PFSK-1 (cell line): ENCODE measurements at regions not wholly inside any gene's neighbourhood (a gene's known extent, or its start where the extent isn't known, plus 50 kb on each side); places are given as distances from the start of the nearest gene placed in this dataset.

ENCODE experiments used
- FOXP2 ChIP-seq: optimal IDR thresholded peaks from 2 replicates; pipeline ENCODE3; 2011; ENCODE audit warnings: borderline replicate concordance, control low read depth, inconsistent platforms; ENCODE audit not compliant: insufficient read depth; ENCODE audit errors: extremely low read length, extremely low read depth
- POLR2AphosphoS5 ChIP-seq: IDR thresholded peaks from 2 replicates; pipeline ENCODE4 v1.6.1; 2012; ENCODE audit warnings: low read depth, mild to moderate bottlenecking, control low read depth, low read length, moderate library complexity
- REST ChIP-seq, 2 experiments: IDR thresholded peaks; 2 replicates each; pipeline versions ENCODE4 v1.6.1 to v1.8.0; 2011 to 2012; ENCODE audit warnings: low read depth in 2 of 2, low read length in 2 of 2, control low read depth in 1 of 2, inconsistent platforms in 1 of 2, mild to moderate bottlenecking in 1 of 2, moderate library complexity in 1 of 2; ENCODE audit not compliant: insufficient read depth in 1 of 2
- SIN3A ChIP-seq: IDR thresholded peaks from 2 replicates; pipeline ENCODE4 v1.6.1; 2012; ENCODE audit warnings: mild to moderate bottlenecking, low read length, moderate library complexity, borderline replicate concordance; ENCODE audit not compliant: insufficient read depth
- TAF1 ChIP-seq: IDR thresholded peaks from 2 replicates; pipeline ENCODE4 v1.6.1; 2012; ENCODE audit warnings: low read length, control low read depth, borderline replicate concordance; ENCODE audit not compliant: insufficient read depth

- no peak for TF ChIP-seq SIN3A
- no peak for TF ChIP-seq TAF1
- TF ChIP-seq REST (IDR thresholded peaks at IDR 0.05; ENCODE audit: insufficient read depth in 1 of 2, low read depth in 2 of 2, low read length in 2 of 2) = no peak
- no peak for TF ChIP-seq POLR2AphosphoS5
- no peak for TF ChIP-seq FOXP2
Observed at GRCh38 chr17:69773081-69773480, 301.9 kb upstream of the KCNJ16 start.

GRCh38 chr17:69779378-69780214 is 295.4 kb upstream of the KCNJ16 start:
- no peak for TF ChIP-seq REST (IDR thresholded peaks at IDR 0.05; ENCODE audit: insufficient read depth in 1 of 2, low read depth in 2 of 2, low read length in 2 of 2)
- TF ChIP-seq POLR2AphosphoS5 = no peak
- TF ChIP-seq TAF1 = no peak
- no peak for TF ChIP-seq SIN3A
- TF ChIP-seq FOXP2 = no peak

- no peak for TF ChIP-seq TAF1
- TF ChIP-seq REST (IDR thresholded peaks at IDR 0.05; ENCODE audit: insufficient read depth in 1 of 2, low read depth in 2 of 2, low read length in 2 of 2) = no peak
- no peak for TF ChIP-seq POLR2AphosphoS5
- no peak for TF ChIP-seq SIN3A
- no peak for TF ChIP-seq FOXP2
Observed at GRCh38 chr17:69783865-69784264, 291.2 kb upstream of the KCNJ16 start.

- no peak for TF ChIP-seq REST (IDR thresholded peaks at IDR 0.05; ENCODE audit: insufficient read depth in 1 of 2, low read depth in 2 of 2, low read length in 2 of 2)
- no peak for TF ChIP-seq TAF1
- TF ChIP-seq SIN3A = no peak
- no peak for TF ChIP-seq FOXP2
- no peak for TF ChIP-seq POLR2AphosphoS5
Observed at GRCh38 chr17:69788957-69789356, 286.1 kb upstream of the KCNJ16 start.
